GM23338 (cell line): ENCODE measurements at regions not wholly inside any gene's neighbourhood (a gene's known extent, or its start where the extent isn't known, plus 50 kb on each side); places are given as distances from the start of the nearest gene placed in this dataset.

ENCODE experiments used
- CREB1 ChIP-seq: fragments of 250-450 bp; sonication (Bioruptor Pico); IDR thresholded peaks from 2 replicates; pipeline ENCODE4 v1.5.0; 2020; ENCODE audit warnings: low read depth, mild to moderate bottlenecking, moderate library complexity
- EZH2 ChIP-seq: fragments of 200-600 bp; sonication (generic); IDR thresholded peaks from one replicate; pipeline ENCODE4 v1.8.0; 2017; ENCODE audit warnings: antibody characterized with exemption, mild to moderate bottlenecking, low read depth; ENCODE audit not compliant: unreplicated experiment
- EZH2phosphoT487 ChIP-seq: fragments of 200-600 bp; sonication (generic); IDR thresholded peaks from one replicate; pipeline ENCODE4 v1.8.1; 2018; ENCODE audit warnings: antibody characterized with exemption; ENCODE audit not compliant: unreplicated experiment
- JUNB ChIP-seq: IDR thresholded peaks from one replicate; pipeline ENCODE4 v1.6.1; 2016; ENCODE audit warnings: antibody characterized with exemption; ENCODE audit not compliant: unreplicated experiment
- NANOG ChIP-seq: IDR thresholded peaks from 2 replicates; pipeline ENCODE4 v1.6.1; 2016; ENCODE audit warnings: antibody characterized with exemption, borderline replicate concordance
- POLR2AphosphoS5 ChIP-seq: IDR thresholded peaks from 2 replicates; pipeline ENCODE4 v1.6.1; 2016; ENCODE audit warnings: antibody characterized with exemption, low read depth
- STAT1 ChIP-seq: IDR thresholded peaks from one replicate; pipeline ENCODE4 v1.6.1; 2016; ENCODE audit warnings: antibody characterized with exemption; ENCODE audit not compliant: unreplicated experiment
- ZNF114 ChIP-seq: fragments of 250-450 bp; sonication (Bioruptor Pico); IDR thresholded peaks from 2 replicates; pipeline ENCODE4 v1.5.0; 2020; ENCODE audit warnings: mild to moderate bottlenecking, moderate library complexity
- ZNF331 ChIP-seq: fragments of 250-450 bp; sonication (Bioruptor Pico); IDR thresholded peaks from 2 replicates; pipeline ENCODE4 v1.5.0; 2020; ENCODE audit warnings: low read depth, mild to moderate bottlenecking, moderate library complexity
- ZNF462 ChIP-seq: fragments of 250-450 bp; sonication (Bioruptor Pico); IDR thresholded peaks from 2 replicates; pipeline ENCODE4 v1.5.0; 2020; ENCODE audit warnings: mild to moderate bottlenecking, moderate library complexity
- TF ChIP-seq, protein P1 (sequence below), 2 experiments: fragments of 200-600 bp in 1 of 2; sonication (generic) in 1 of 2; conservative IDR thresholded peaks; 2 replicates each; pipeline versions ENCODE4 v1.5.1 to v1.6.1; 2016 to 2017; ENCODE audit warnings: antibody characterized with exemption in 2 of 2, low read depth in 2 of 2, mild to moderate bottlenecking in 2 of 2, moderate library complexity in 1 of 2
- TF ChIP-seq, protein P2 (sequence below): IDR thresholded peaks from one replicate; pipeline ENCODE4 v1.6.1; 2018; ENCODE audit warnings: antibody characterized with exemption; ENCODE audit not compliant: unreplicated experiment
- TF ChIP-seq, protein P3 (sequence below): IDR thresholded peaks from 2 replicates; pipeline ENCODE4 v1.6.1; 2016; ENCODE audit warnings: antibody characterized with exemption

GRCh38 chr9:15371448-15371845 is 51.2 kb upstream of the SNAPC3 start:
- TF ChIP-seq, protein P1, sequence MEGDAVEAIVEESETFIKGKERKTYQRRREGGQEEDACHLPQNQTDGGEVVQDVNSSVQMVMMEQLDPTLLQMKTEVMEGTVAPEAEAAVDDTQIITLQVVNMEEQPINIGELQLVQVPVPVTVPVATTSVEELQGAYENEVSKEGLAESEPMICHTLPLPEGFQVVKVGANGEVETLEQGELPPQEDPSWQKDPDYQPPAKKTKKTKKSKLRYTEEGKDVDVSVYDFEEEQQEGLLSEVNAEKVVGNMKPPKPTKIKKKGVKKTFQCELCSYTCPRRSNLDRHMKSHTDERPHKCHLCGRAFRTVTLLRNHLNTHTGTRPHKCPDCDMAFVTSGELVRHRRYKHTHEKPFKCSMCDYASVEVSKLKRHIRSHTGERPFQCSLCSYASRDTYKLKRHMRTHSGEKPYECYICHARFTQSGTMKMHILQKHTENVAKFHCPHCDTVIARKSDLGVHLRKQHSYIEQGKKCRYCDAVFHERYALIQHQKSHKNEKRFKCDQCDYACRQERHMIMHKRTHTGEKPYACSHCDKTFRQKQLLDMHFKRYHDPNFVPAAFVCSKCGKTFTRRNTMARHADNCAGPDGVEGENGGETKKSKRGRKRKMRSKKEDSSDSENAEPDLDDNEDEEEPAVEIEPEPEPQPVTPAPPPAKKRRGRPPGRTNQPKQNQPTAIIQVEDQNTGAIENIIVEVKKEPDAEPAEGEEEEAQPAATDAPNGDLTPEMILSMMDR (conservative IDR thresholded peaks at IDR 0.05; ENCODE audit: low read depth in 2 of 2): no peak
- TF ChIP-seq EZH2: no peak
- TF ChIP-seq, protein P2, sequence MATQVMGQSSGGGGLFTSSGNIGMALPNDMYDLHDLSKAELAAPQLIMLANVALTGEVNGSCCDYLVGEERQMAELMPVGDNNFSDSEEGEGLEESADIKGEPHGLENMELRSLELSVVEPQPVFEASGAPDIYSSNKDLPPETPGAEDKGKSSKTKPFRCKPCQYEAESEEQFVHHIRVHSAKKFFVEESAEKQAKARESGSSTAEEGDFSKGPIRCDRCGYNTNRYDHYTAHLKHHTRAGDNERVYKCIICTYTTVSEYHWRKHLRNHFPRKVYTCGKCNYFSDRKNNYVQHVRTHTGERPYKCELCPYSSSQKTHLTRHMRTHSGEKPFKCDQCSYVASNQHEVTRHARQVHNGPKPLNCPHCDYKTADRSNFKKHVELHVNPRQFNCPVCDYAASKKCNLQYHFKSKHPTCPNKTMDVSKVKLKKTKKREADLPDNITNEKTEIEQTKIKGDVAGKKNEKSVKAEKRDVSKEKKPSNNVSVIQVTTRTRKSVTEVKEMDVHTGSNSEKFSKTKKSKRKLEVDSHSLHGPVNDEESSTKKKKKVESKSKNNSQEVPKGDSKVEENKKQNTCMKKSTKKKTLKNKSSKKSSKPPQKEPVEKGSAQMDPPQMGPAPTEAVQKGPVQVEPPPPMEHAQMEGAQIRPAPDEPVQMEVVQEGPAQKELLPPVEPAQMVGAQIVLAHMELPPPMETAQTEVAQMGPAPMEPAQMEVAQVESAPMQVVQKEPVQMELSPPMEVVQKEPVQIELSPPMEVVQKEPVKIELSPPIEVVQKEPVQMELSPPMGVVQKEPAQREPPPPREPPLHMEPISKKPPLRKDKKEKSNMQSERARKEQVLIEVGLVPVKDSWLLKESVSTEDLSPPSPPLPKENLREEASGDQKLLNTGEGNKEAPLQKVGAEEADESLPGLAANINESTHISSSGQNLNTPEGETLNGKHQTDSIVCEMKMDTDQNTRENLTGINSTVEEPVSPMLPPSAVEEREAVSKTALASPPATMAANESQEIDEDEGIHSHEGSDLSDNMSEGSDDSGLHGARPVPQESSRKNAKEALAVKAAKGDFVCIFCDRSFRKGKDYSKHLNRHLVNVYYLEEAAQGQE: no peak
- TF ChIP-seq ZNF331 (CRISPR knock-in tag): no peak
- TF ChIP-seq CREB1 (CRISPR knock-in tag): no peak
- no peak for TF ChIP-seq EZH2phosphoT487
- no peak for TF ChIP-seq POLR2AphosphoS5
- TF ChIP-seq, protein P3, sequence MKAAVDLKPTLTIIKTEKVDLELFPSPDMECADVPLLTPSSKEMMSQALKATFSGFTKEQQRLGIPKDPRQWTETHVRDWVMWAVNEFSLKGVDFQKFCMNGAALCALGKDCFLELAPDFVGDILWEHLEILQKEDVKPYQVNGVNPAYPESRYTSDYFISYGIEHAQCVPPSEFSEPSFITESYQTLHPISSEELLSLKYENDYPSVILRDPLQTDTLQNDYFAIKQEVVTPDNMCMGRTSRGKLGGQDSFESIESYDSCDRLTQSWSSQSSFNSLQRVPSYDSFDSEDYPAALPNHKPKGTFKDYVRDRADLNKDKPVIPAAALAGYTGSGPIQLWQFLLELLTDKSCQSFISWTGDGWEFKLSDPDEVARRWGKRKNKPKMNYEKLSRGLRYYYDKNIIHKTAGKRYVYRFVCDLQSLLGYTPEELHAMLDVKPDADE: no peak
- no peak for TF ChIP-seq NANOG
- no peak for TF ChIP-seq JUNB
- no peak for TF ChIP-seq STAT1
- TF ChIP-seq ZNF462 (CRISPR knock-in tag): no peak
- TF ChIP-seq ZNF114 (CRISPR knock-in tag): no peak
